Thyroid gland (tissue), 4 donors: ENCODE measurements at regions not wholly inside any gene's neighbourhood (a gene's known extent, or its start where the extent isn't known, plus 50 kb on each side); places are given as distances from the start of the nearest gene placed in this dataset.

ENCODE experiments used
- POLR2A ChIP-seq, 2 donors: fragments of 450-650 bp; IDR thresholded peaks; one replicate each; pipeline ENCODE4 v1.6.1; 2017; ENCODE audit warnings: antibody characterized with exemption in 2 of 2, mild to moderate bottlenecking in 2 of 2, moderate library complexity in 1 of 2
- TF ChIP-seq, protein P1 (sequence below), 6 experiments: fragments of 200-600 bp in 3 of 6; fragments of 450-650 bp in 3 of 6; sonication (generic) in 3 of 6; IDR thresholded peaks; one replicate each; pipeline ENCODE4 v1.5.1; 2016 to 2019; ENCODE audit warnings: antibody characterized with exemption in 6 of 6, mild to moderate bottlenecking in 2 of 6, inconsistent platforms in 1 of 6, moderate library complexity in 1 of 6

DNA sequence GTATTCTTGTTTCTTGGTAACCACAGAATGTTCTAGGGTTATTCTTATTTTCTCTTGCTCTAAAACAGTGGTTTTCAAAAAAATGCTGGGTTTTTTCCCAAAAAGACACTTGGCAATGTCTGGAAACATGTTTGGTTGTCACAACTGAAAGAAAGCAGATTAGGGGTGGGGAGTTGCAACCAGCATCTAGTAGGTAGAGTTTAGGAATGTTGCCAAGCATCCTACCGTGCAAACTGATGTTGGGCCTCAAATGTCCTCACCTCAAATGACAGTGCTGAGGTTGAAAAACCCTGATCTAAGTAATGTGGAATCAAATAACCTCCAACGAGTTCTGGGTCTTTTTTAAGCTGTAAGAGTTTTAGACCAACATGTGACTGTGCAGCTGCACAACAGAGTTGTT, 270.5 kb upstream of the STT3B start:
- TF ChIP-seq POLR2A (IDR thresholded peaks at IDR 0.05), result no peak
- TF ChIP-seq, protein P1, sequence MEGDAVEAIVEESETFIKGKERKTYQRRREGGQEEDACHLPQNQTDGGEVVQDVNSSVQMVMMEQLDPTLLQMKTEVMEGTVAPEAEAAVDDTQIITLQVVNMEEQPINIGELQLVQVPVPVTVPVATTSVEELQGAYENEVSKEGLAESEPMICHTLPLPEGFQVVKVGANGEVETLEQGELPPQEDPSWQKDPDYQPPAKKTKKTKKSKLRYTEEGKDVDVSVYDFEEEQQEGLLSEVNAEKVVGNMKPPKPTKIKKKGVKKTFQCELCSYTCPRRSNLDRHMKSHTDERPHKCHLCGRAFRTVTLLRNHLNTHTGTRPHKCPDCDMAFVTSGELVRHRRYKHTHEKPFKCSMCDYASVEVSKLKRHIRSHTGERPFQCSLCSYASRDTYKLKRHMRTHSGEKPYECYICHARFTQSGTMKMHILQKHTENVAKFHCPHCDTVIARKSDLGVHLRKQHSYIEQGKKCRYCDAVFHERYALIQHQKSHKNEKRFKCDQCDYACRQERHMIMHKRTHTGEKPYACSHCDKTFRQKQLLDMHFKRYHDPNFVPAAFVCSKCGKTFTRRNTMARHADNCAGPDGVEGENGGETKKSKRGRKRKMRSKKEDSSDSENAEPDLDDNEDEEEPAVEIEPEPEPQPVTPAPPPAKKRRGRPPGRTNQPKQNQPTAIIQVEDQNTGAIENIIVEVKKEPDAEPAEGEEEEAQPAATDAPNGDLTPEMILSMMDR (IDR thresholded peaks at IDR 0.05), result no peak
